Heart left ventricle (tissue), 16 donors: ENCODE measurements at regions not wholly inside any gene's neighbourhood (a gene's known extent, or its start where the extent isn't known, plus 50 kb on each side); places are given as distances from the start of the nearest gene placed in this dataset.

Source experiments
- ATAC-seq, 4 donors: fragments of 200-7000 bp; cut with Tn5 transposase; one replicate each; pipeline ENCODE4 v1.9.1; 2020 to 2022; ENCODE audit warnings: moderate library complexity in 4 of 4, mild to moderate bottlenecking in 3 of 4, moderate number of reproducible peaks in 1 of 4
- DNase-seq, 5 donors: peaks; one replicate each; pipeline ENCODE4 v3.0.0-alpha.2; 2020
- H3K27ac ChIP-seq, 12 donors: fragments of 200-600 bp; sonication (generic) in 4 of 12; one replicate each; pipeline versions ENCODE4 v1.5.0 to v1.8.0; 2016 to 2022; ENCODE audit warnings: mild to moderate bottlenecking in 2 of 12
- H3K27me3 ChIP-seq, 9 donors: fragments of 200-600 bp; sonication (generic) in 2 of 9; one replicate each; pipeline versions ENCODE4 v1.5.1 to v1.8.0; 2016 to 2022; ENCODE audit warnings: mild to moderate bottlenecking in 3 of 9
- H3K36me3 ChIP-seq, 9 donors: fragments of 200-600 bp; sonication (generic) in 2 of 9; one replicate each; pipeline versions ENCODE4 v1.5.0 to v1.8.0; 2018 to 2022; ENCODE audit warnings: mild to moderate bottlenecking in 2 of 9
- H3K4me1 ChIP-seq, 12 donors: fragments of 200-600 bp; sonication (generic) in 4 of 12; one replicate each; pipeline versions ENCODE4 v1.5.0 to v1.8.0; 2016 to 2022; ENCODE audit warnings: mild to moderate bottlenecking in 3 of 12
- H3K4me3 ChIP-seq, 12 donors: fragments of 200-600 bp; sonication (generic) in 4 of 12; one replicate each; pipeline versions ENCODE4 v1.5.0 to v1.8.0; 2017 to 2022; ENCODE audit warnings: mild to moderate bottlenecking in 9 of 12, moderate library complexity in 4 of 12
- H3K9me3 ChIP-seq, 12 donors: fragments of 200-600 bp; sonication (generic) in 4 of 12; one replicate each; pipeline versions ENCODE4 v1.5.0 to v1.8.0; 2016 to 2022; ENCODE audit warnings: mild to moderate bottlenecking in 1 of 12
- POLR2A ChIP-seq, 2 donors: fragments of 450-650 bp; IDR thresholded peaks; one replicate each; pipeline ENCODE4 v1.6.1; 2017; ENCODE audit warnings: antibody characterized with exemption in 2 of 2, mild to moderate bottlenecking in 2 of 2, moderate library complexity in 2 of 2
- WGBS, 4 donors: extraction: QIAGEN DNeasy Blood & Tissue Kit in 2 of 4; methylation state at CpG; one replicate each; pipeline versions ENCODE4 v1.1.5 to v1.1.7; 2013 to 2018; 5-methylcytosine and 5-hydroxymethylcytosine counted together
- intact Hi-C, 10 donors: fragments of 100-400 bp; cut with DNase I; formaldehyde crosslinking; loops; one replicate each; pipeline versions ENCODE4 v1.11.1 to v1.14.2; 2022
- TF ChIP-seq, protein P1 (sequence below), 12 donors: fragments of 200-600 bp; sonication (generic) in 4 of 12; IDR thresholded peaks; one replicate each; pipeline versions ENCODE4 v1.5.0 to v1.8.0; 2018 to 2022; ENCODE audit warnings: antibody characterized with exemption in 12 of 12, mild to moderate bottlenecking in 5 of 12
- donor health status: ischemic (EF 13 %, LVEDD 7.1; RV severe dilation, severe dysfunction).
- donor health status: healthy with polysubstance abuse.
- donor health status: DM: no; HTN: yes; CAD: no.
- donor health status: DM: no; HTN: no; CAD: no.
- donor health status: ischemic (EF 25% LVEDD 6.9; RV normal size, moderate dysfunction).
- donor health status: ischemic (EF 25% LVEDD 5.7; RV mildly dilated, moderate dysfunction).
- donor health status: healthy.
- donor health status: DM: yes; HTN: yes; CAD: no.
- donor health status: ischemic (EF 35%, LVEDD 5.7; RV mildly dilated, moderate dysfunction).
- donor health status: nonischemic (EF 11% LVEDD 7.7; RV severe dilation, severe dysfunction).
- donor health status: DM: yes; HTN: yes; CAD: no.
- donor health status: PGD.
- donor health status: ischemic (EF 29% LVEDD 5.4; RV normal size, mild dysfunction).
- donor health status: nonischemic (EF 23%, LVEDD 6.1; RV moderate dilation, normal function).

GRCh38 chr5:4196744-4197143, 601.1 kb downstream of the IRX1 start:
- no peaks in the 10 kb centered on the region for H3K36me3 ChIP-seq
- 20 to 38% (median 28%) methylated on average over 8 of the region's 8 CpGs for WGBS, 4 donors
- intact Hi-C loops, result no loop called here
- H3K27ac ChIP-seq, result no peak overlapping the region
- ATAC-seq (peak; percentile 44 to 79 (median 66)), DNase-seq (peak in 3 of 5 donors; percentile 27 to 54 (median 49))
- no peaks in the 10 kb centered on the region for H3K9me3 ChIP-seq
- TF ChIP-seq POLR2A (IDR thresholded peaks at IDR 0.05), result no peak
- peak overlapping the region in 6 of 12 donors; percentile 3 to 40 (median 30) for H3K4me3 ChIP-seq
- no peaks in the 10 kb centered on the region for H3K4me1 ChIP-seq
- no peaks in the 10 kb centered on the region for H3K27me3 ChIP-seq

- Histone ChIP-seq H3K27ac (no peak overlapping the region), H3K27me3 (no peaks in the 10 kb centered on the region), H3K4me3 (peak overlapping the region in 6 of 12 donors; percentile 3 to 40 (median 30)), H3K9me3 (no peaks in the 10 kb centered on the region), H3K4me1 (no peaks in the 10 kb centered on the region), H3K36me3 (no peaks in the 10 kb centered on the region)
- WGBS, 4 donors, result 41 to 57% (median 51%) methylated on average over 5 of the region's 5 CpGs
- ATAC-seq (peak in 3 of 4 donors; percentile 32 to 38 (median 34)), DNase-seq (no peak)
- TF ChIP-seq, protein P1, sequence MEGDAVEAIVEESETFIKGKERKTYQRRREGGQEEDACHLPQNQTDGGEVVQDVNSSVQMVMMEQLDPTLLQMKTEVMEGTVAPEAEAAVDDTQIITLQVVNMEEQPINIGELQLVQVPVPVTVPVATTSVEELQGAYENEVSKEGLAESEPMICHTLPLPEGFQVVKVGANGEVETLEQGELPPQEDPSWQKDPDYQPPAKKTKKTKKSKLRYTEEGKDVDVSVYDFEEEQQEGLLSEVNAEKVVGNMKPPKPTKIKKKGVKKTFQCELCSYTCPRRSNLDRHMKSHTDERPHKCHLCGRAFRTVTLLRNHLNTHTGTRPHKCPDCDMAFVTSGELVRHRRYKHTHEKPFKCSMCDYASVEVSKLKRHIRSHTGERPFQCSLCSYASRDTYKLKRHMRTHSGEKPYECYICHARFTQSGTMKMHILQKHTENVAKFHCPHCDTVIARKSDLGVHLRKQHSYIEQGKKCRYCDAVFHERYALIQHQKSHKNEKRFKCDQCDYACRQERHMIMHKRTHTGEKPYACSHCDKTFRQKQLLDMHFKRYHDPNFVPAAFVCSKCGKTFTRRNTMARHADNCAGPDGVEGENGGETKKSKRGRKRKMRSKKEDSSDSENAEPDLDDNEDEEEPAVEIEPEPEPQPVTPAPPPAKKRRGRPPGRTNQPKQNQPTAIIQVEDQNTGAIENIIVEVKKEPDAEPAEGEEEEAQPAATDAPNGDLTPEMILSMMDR (IDR thresholded peaks at IDR 0.05), result no peak
- no peak for TF ChIP-seq POLR2A (IDR thresholded peaks at IDR 0.05)
- intact Hi-C loops, result no loop called here
Measured at GRCh38 chr5:4197151-4197550, 601.5 kb downstream of the IRX1 start.

DNA sequence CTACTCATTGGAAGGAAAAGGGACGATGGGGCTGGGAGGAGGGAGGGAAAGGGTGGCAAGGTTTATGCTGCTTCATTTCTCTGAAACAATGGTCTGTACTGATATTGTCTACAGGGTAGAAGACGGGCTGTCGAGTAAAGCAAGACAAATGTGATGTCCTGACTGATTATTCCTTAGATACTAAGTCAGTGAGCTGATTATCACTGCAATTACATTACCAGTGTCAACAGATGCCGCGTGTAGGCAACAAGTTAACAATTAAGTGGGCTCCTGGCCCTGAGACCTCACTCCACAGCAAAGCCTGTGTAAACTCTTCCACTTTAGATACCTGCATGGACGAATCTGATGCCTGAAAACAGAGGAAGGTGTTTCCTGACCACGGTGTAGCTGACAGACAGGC, 602.8 kb downstream of the IRX1 start:
- Histone ChIP-seq H3K4me3 (no peak overlapping the region), H3K27me3 (no peaks in the 10 kb centered on the region), H3K9me3 (no peaks in the 10 kb centered on the region), H3K4me1 (no peaks in the 10 kb centered on the region), H3K27ac (no peak overlapping the region), H3K36me3 (no peaks in the 10 kb centered on the region)
- no peak for TF ChIP-seq POLR2A (IDR thresholded peaks at IDR 0.05)
- TF ChIP-seq, protein P1 (IDR thresholded peaks at IDR 0.05), result no peak
- no peak for ATAC-seq
- DNase-seq, result no peak
- intact Hi-C loops, result no loop called here
- 49 to 64% (median 52%) methylated on average over 7 of the region's 7 CpGs for WGBS, 4 donors

DNA sequence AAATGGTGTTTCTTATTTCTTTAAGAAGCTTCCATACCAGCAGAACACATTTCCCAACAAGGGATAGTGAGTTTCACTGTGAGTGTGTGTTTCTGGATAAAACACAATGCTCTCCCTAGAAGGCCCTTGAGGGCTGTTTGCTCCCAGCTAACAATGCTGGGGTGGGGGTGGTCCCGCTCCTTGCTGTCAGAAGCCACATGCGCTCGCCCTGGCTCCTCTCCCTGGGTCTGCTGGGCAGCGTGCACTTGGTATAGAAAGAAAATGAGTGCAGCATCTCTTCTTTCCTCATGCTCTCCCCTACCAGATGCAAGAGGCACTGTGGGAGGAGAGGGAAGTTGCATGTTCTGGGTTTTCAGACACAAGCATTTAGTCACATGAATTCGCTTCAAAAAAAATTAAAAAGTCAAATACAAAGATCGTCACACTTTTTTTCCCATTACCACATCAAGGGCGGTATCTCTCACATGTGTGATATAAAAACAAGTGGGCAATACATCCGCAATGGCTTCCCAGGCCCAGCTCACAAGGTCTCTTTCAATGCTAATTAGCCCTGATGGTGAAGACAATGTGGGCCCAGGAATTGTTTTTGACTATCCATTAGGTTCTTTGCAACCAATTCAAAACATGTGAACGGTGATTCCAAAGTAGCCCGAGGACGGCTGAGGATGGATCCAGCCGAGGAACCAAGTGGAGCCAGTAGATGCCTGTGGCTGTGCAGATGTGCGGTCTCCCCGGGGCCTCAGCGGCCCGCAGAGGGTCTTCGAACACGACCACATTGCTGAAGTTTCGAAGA, 603.6 kb downstream of the IRX1 start:
- H3K4me1 ChIP-seq, result no peaks in the 10 kb centered on the region
- TF ChIP-seq, protein P1 (IDR thresholded peaks at IDR 0.05), result no peak
- no peak for TF ChIP-seq POLR2A (IDR thresholded peaks at IDR 0.05)
- no peaks in the 10 kb centered on the region for H3K36me3 ChIP-seq
- H3K27me3 ChIP-seq, result no peaks in the 10 kb centered on the region
- no peaks in the 10 kb centered on the region for H3K9me3 ChIP-seq
- no peak for DNase-seq
- no peak overlapping the region for H3K27ac ChIP-seq
- ATAC-seq, result no peak
- 72 to 83% (median 82%) methylated on average over 19 of the region's 19 CpGs for WGBS, 4 donors
- intact Hi-C loops, result no loop called here
- no peak overlapping the region for H3K4me3 ChIP-seq
